ENCODE measurements at regions not wholly inside any gene's neighbourhood (a gene's known extent, or its start where the extent isn't known, plus 50 kb on each side); places are given as distances from the start of the nearest gene placed in this dataset.
"Not testable (repeated sequence)": the region's sequence is repeated elsewhere in the genome, so short reads cannot be mapped to it uniquely, and the experiment has no call there.

DNA sequence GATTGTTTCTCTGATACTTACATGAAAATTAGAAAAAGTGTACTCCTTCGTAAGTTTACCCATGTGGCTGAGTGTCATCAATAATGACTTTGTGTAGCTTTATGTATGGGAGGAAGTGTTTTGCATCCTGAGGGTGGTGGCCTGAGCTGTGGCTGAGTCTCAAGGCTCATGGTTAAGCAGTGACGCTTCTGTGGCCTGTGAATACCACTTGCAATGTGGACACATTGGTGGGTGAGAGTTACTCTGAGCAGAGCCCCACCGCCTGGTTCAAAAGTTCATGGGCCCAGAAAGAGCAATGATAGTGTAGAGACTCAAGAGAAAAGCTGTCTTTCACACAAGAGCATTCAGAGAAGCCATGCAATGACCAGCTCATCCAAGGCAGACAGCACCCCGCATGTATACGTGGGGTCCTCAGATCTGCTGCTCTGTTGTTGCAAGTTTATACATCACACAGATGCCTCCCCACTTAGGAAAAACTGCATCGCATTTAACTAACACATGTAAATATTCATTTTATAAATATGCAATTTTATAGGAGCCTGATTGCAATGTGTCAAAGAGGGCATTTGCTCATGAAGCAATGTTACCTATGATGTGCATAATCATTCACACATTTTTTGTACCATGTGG, 55.1 kb upstream of the FRMD6 start:
- no peak for DNase-seq

DNA sequence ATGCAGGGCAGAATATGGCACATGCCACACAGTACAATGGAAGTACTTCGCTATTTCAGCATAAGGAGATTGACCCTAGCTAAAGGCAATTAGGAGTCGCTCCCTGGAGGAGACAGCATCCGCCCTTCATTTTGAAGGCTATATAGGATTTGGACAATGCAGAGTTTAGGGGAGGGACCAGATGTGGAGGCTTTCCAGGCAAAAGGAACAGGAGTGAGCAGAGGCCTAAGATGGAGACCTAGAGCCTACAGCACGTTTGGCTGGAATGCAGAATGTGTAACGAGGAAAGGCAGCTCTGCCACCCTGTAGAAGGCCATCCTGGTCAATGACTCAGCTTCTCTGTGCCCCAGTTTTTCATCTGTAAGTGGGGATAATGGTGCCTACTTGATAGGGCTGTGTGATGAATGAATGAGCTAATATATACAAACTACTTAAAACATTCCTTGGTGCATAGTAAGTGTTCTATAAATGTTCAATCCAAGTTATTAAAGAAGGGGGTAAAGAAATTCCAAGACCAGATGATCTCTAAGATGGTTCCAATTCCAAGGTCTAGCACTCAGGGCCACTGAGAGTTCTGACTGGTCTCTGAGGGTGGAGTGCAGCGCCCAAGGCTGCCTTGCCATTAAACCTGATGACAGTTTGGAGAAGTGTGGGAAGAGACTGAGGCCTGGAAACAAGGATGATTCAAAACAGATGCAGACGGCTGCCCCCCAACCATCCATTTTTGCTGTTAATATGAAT, 54.3 kb upstream of the FRMD6 start:
- no peak for DNase-seq

DNA sequence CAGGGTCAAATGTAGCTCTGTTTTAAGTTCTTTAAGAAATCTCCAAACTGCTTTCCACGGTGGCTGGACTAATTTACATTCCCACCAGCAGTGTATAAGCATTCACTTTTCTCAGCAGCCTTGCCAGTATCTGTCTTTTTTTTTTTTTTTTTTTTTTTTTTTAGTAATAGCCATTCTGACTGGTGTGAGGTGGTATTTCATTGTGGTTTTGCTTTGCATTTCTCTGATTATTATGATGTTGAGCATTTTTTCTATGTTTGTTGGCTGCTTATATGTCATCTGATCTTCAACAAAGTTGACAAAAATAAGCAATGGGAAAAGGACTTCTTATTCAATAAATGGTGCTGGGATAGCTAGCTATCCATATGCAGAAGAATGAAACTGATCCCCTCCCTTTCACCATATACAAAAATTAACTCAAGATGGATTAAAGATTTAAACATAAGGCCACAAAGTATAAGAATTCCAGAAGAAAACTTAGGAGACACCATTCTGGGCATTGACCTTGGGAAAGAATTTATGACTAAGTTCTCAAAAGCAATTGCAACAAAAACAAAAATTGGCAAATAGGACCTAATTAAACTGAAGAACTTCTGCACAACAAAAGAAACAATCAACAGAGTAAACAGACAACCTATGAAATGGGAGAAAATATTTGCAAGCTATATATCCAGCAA, 52.6 kb upstream of the FRMD6 start:
- not testable (repeated sequence) for DNase-seq

DNA sequence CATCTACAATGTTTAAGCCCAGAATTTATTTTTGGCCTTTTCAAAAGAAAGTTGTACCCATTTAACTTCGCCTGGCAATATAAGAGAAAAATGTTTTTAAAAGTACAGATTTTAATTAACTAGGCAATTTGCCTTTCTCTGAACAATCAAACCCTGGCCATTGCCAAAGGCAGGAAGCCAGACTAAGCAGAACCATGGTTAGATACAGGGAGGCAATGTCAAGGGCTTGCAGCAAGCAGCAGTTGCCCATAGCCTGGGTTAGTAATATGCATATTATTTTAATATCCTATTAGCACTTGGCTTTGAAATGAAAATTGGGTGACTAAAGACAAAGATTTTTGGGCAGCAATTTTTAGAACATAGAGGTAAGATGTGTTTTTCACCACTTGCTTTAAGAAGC, 51.1 kb upstream of the FRMD6 start:
- no peak for DNase-seq
